Small intestine (tissue), 7 donors: ENCODE measurements at regions not wholly inside any gene's neighbourhood (a gene's known extent, or its start where the extent isn't known, plus 50 kb on each side); places are given as distances from the start of the nearest gene placed in this dataset.

Experiments
- DNase-seq, 2 donors: peaks; one replicate each; pipeline versions ENCODE4 v3.0.0 to v3.0.0-alpha.2; 2013
- FAIRE-seq: peaks from 2 replicates; lab custom pipeline; 2012; peaks lifted over from hg19 to GRCh38; lab: Jason Lieb, UNC
- H3K27ac ChIP-seq, 3 donors: one replicate each; pipeline ENCODE4 v1.5.1; 2013; ENCODE audit warnings: low read length in 2 of 3, mild to moderate bottlenecking in 2 of 3, control low read depth in 1 of 3, inconsistent platforms in 1 of 3, low read depth in 1 of 3, moderate library complexity in 1 of 3
- H3K27me3 ChIP-seq, 3 donors: one replicate each; pipeline ENCODE4 v1.6.1; 2013; ENCODE audit warnings: low read length in 3 of 3, inconsistent platforms in 1 of 3; ENCODE audit not compliant: control insufficient read depth in 3 of 3, insufficient read depth in 3 of 3
- H3K36me3 ChIP-seq, 3 donors: one replicate each; pipeline ENCODE4 v1.6.1; 2013; ENCODE audit warnings: low read length in 3 of 3, inconsistent platforms in 1 of 3, low read depth in 1 of 3, mild to moderate bottlenecking in 1 of 3, moderate library complexity in 1 of 3; ENCODE audit not compliant: control insufficient read depth in 3 of 3, insufficient read depth in 2 of 3
- H3K4me1 ChIP-seq, 3 donors: one replicate each; pipeline ENCODE4 v1.6.1; 2013; ENCODE audit warnings: low read length in 2 of 3, inconsistent platforms in 1 of 3, low read depth in 1 of 3, mild to moderate bottlenecking in 1 of 3, moderate library complexity in 1 of 3; ENCODE audit not compliant: control insufficient read depth in 3 of 3, insufficient read depth in 2 of 3
- H3K4me3 ChIP-seq, 3 donors: one replicate each; pipeline ENCODE4 v1.5.1; 2013; ENCODE audit warnings: low read length in 3 of 3, control low read depth in 1 of 3, inconsistent platforms in 1 of 3, low read depth in 1 of 3, mild to moderate bottlenecking in 1 of 3, moderate library complexity in 1 of 3
- H3K9me3 ChIP-seq, 2 donors: one replicate each; pipeline ENCODE4 v1.6.1; 2013; ENCODE audit warnings: low read depth in 1 of 2, low read length in 1 of 2; ENCODE audit not compliant: control insufficient read depth in 2 of 2, insufficient read depth in 1 of 2
- WGBS, 3 donors: extraction: QIAGEN DNeasy Blood & Tissue Kit; methylation state at CpG; one replicate each; pipeline ENCODE4 v1.1.7; 2013; 5-methylcytosine and 5-hydroxymethylcytosine counted together
- donor health status: healthy with polysubstance abuse.
- donor health status: control.
- donor health status: control.
- donor health status: Bipolar disorder and iron deficiency.
- donor health status: healthy.

GRCh38 chr4:132506568-132506967 lies 642.5 kb upstream of the PCDH10 start:
- Histone ChIP-seq H3K27me3 (no peaks in the 10 kb centered on the region), H3K4me3 (no peak overlapping the region), H3K36me3 (no peaks in the 10 kb centered on the region), H3K27ac (no peak overlapping the region), H3K4me1 (no peaks in the 10 kb centered on the region), H3K9me3 (no peaks in the 10 kb centered on the region)
- DNase-seq (no peak), FAIRE-seq (peak; percentile 93)
- 88 to 89% (median 88%) methylated on average over 2 of the region's 2 CpGs for WGBS, 3 donors

- Histone ChIP-seq H3K4me3 (no peak overlapping the region), H3K4me1 (no peaks in the 10 kb centered on the region), H3K36me3 (no peaks in the 10 kb centered on the region), H3K27ac (no peak overlapping the region), H3K9me3 (no peaks in the 10 kb centered on the region), H3K27me3 (no peaks in the 10 kb centered on the region)
- 26 to 49% (median 46%) methylated on average over 2 of the region's 2 CpGs for WGBS, 3 donors
- FAIRE-seq (no peak), DNase-seq (no peak)
Observed at GRCh38 chr4:132513491-132513890, 635.6 kb upstream of the PCDH10 start.

GRCh38 chr4:132526652-132527051 lies 622.4 kb upstream of the PCDH10 start:
- no peaks in the 10 kb centered on the region for H3K9me3 ChIP-seq
- H3K27ac ChIP-seq = no peak overlapping the region
- DNase-seq (no peak), FAIRE-seq (no peak)
- H3K27me3 ChIP-seq = no peaks in the 10 kb centered on the region
- no peaks in the 10 kb centered on the region for H3K36me3 ChIP-seq
- H3K4me3 ChIP-seq = no peak overlapping the region
- H3K4me1 ChIP-seq = no peaks in the 10 kb centered on the region
- 64 to 78% (median 71%) methylated on average over 1 of the region's 1 CpG for WGBS, 3 donors

- 77 to 88% (median 78%) methylated on average over 1 of the region's 1 CpG for WGBS, 3 donors
- Histone ChIP-seq H3K27ac (no peak overlapping the region), H3K9me3 (no peaks in the 10 kb centered on the region), H3K4me1 (no peaks in the 10 kb centered on the region), H3K36me3 (no peaks in the 10 kb centered on the region), H3K4me3 (no peak overlapping the region), H3K27me3 (no peaks in the 10 kb centered on the region)
- FAIRE-seq (no peak), DNase-seq (no peak)
Observed at GRCh38 chr4:132527817-132528216, 621.3 kb upstream of the PCDH10 start.

- DNase-seq (no peak), FAIRE-seq (no peak)
- Histone ChIP-seq H3K4me3 (no peak overlapping the region), H3K27me3 (no peaks in the 10 kb centered on the region), H3K27ac (no peak overlapping the region), H3K9me3 (no peaks in the 10 kb centered on the region), H3K36me3 (no peaks in the 10 kb centered on the region), H3K4me1 (no peaks in the 10 kb centered on the region)
- 30 to 45% (median 40%) methylated on average over 2 of the region's 2 CpGs for WGBS, 3 donors
Observed at GRCh38 chr4:132530861-132531260, 618.2 kb upstream of the PCDH10 start.

GRCh38 chr4:132540268-132540667 lies 608.8 kb upstream of the PCDH10 start:
- FAIRE-seq = no peak
- H3K27ac ChIP-seq = no peak overlapping the region
- WGBS, 3 donors = 55 to 88% (median 85%) methylated on average over 1 of the region's 1 CpG
- no peaks in the 10 kb centered on the region for H3K27me3 ChIP-seq
- no peaks in the 10 kb centered on the region for H3K36me3 ChIP-seq
- no peak overlapping the region for H3K4me3 ChIP-seq
- no peaks in the 10 kb centered on the region for H3K9me3 ChIP-seq
- no peaks in the 10 kb centered on the region for H3K4me1 ChIP-seq
- DNase-seq = no peak

- no peak for DNase-seq
- H3K36me3 ChIP-seq = no peaks in the 10 kb centered on the region
- no peaks in the 10 kb centered on the region for H3K9me3 ChIP-seq
- H3K27me3 ChIP-seq = no peaks in the 10 kb centered on the region
- WGBS, 3 donors = 17 to 59% (median 26%) methylated on average over 4 of the region's 4 CpGs
- H3K4me1 ChIP-seq = no peaks in the 10 kb centered on the region
- FAIRE-seq = no peak
- no peak overlapping the region for H3K27ac ChIP-seq
- H3K4me3 ChIP-seq = no peak overlapping the region
Observed at GRCh38 chr4:132540797-132541196, 608.3 kb upstream of the PCDH10 start.

GRCh38 chr4:132542228-132542627 lies 606.9 kb upstream of the PCDH10 start:
- DNase-seq (no peak), FAIRE-seq (no peak)
- H3K9me3 ChIP-seq = no peaks in the 10 kb centered on the region
- H3K4me1 ChIP-seq = no peaks in the 10 kb centered on the region
- H3K4me3 ChIP-seq = no peak overlapping the region
- H3K27me3 ChIP-seq = no peaks in the 10 kb centered on the region
- no peaks in the 10 kb centered on the region for H3K36me3 ChIP-seq
- no peak overlapping the region for H3K27ac ChIP-seq

- WGBS, 3 donors = 85 to 90% (median 87%) methylated on average over 4 of the region's 4 CpGs
- FAIRE-seq = no peak
- H3K4me3 ChIP-seq = no peak overlapping the region
- no peaks in the 10 kb centered on the region for H3K27me3 ChIP-seq
- no peaks in the 10 kb centered on the region for H3K9me3 ChIP-seq
- no peaks in the 10 kb centered on the region for H3K4me1 ChIP-seq
- no peak for DNase-seq
- no peaks in the 10 kb centered on the region for H3K36me3 ChIP-seq
- H3K27ac ChIP-seq = no peak overlapping the region
Observed at GRCh38 chr4:132548463-132548862, 600.6 kb upstream of the PCDH10 start.
